OCI-LY7 (cell line): ENCODE measurements at regions not wholly inside any gene's neighbourhood (a gene's known extent, or its start where the extent isn't known, plus 50 kb on each side); places are given as distances from the start of the nearest gene placed in this dataset.

Source experiments
- BruUV-seq: library from RNA; stranded (reverse); fragments of 400-500 nt; replicated peaks from 2 replicates; lab custom pipeline; 2021; lab: Mats Ljungman, UMichigan
- CTCF ChIA-PET: fragments of 300-600 bp; sonication (Branson Sonifier 250); formaldehyde crosslinking; loops from one replicate; lab custom pipeline; 2022; ENCODE audit warnings: antibody characterized with exemption; ENCODE audit not compliant: unreplicated experiment; lab: Charles Lee
- POLR2A ChIA-PET: fragments of 300-600 bp; sonication (Branson Sonifier 250); formaldehyde crosslinking; loops from one replicate; lab custom pipeline; 2022; ENCODE audit warnings: antibody characterized with exemption; lab: Charles Lee
- DNase-seq: peaks from one replicate; pipeline ENCODE4 v3.0.0-alpha.2; 2015; ENCODE audit warnings: low spot score
- H2AFZ ChIP-seq: fragments of 200-600 bp; sonication (generic), shearing (Covaris generic); 2 replicates; pipeline ENCODE4 v1.6.1; 2014; ENCODE audit warnings: mild to moderate bottlenecking, antibody characterized with exemption, low read length, moderate library complexity
- H3K27ac ChIP-seq: fragments of 200-600 bp; sonication (generic); 2 replicates; pipeline ENCODE4 v1.5.1; 2014; ENCODE audit warnings: mixed run types, low read depth, mild to moderate bottlenecking, moderate library complexity, low read length, inconsistent platforms; ENCODE audit not compliant: poor library complexity, severe bottlenecking
- H3K36me3 ChIP-seq: fragments of 200-600 bp; sonication (generic); 2 replicates; pipeline ENCODE4 v1.6.1; 2014; ENCODE audit warnings: mild to moderate bottlenecking, antibody characterized with exemption, low read length, moderate library complexity, mixed read lengths; ENCODE audit not compliant: insufficient read depth
- H3K4me1 ChIP-seq: fragments of 200-600 bp; sonication (generic); 2 replicates; pipeline ENCODE4 v1.5.1; 2014; ENCODE audit warnings: mild to moderate bottlenecking, low read length; ENCODE audit not compliant: insufficient read depth, poor library complexity, severe bottlenecking
- H3K4me2 ChIP-seq: fragments of 200-600 bp; sonication (generic); 2 replicates; pipeline ENCODE4 v1.6.1; 2014; ENCODE audit warnings: mild to moderate bottlenecking, low read length
- H3K4me3 ChIP-seq: fragments of 200-600 bp; sonication (generic); 2 replicates; pipeline ENCODE4 v1.5.1; 2014; ENCODE audit warnings: mild to moderate bottlenecking, low read depth, low read length; ENCODE audit not compliant: poor library complexity, severe bottlenecking
- H3K79me2 ChIP-seq: fragments of 200-600 bp; sonication (generic); 2 replicates; pipeline ENCODE4 v1.6.1; 2016; ENCODE audit warnings: low read depth, mild to moderate bottlenecking, low read length, moderate library complexity, mixed read lengths; ENCODE audit not compliant: insufficient read depth
- H3K9me2 ChIP-seq: fragments of 200-600 bp; sonication (generic); 2 replicates; pipeline ENCODE4 v1.6.1; 2016; ENCODE audit warnings: mild to moderate bottlenecking, low read length, mixed read lengths; ENCODE audit not compliant: insufficient read depth
- H3K9me3 ChIP-seq: fragments of 200-600 bp; sonication (generic); 2 replicates; pipeline ENCODE4 v1.6.1; 2014; ENCODE audit warnings: mild to moderate bottlenecking, mixed run types, low read length, mixed read lengths
- H4K20me1 ChIP-seq: fragments of 200-600 bp; sonication (generic); 2 replicates; pipeline ENCODE4 v1.6.1; 2014; ENCODE audit warnings: mild to moderate bottlenecking, antibody characterized with exemption, low read length, moderate library complexity, mixed read lengths; ENCODE audit not compliant: insufficient read depth
- CTCF ChIP-seq: fragments of 200-600 bp; sonication (generic); conservative IDR thresholded peaks from 2 replicates; pipeline ENCODE4 v1.5.1; 2014; ENCODE audit warnings: mild to moderate bottlenecking, antibody characterized with exemption, low read length, moderate library complexity, mixed read lengths
- EZH2phosphoT487 ChIP-seq: fragments of 200-600 bp; sonication (generic); IDR thresholded peaks from 2 replicates; pipeline ENCODE4 v1.6.1; 2018; ENCODE audit warnings: low read depth, borderline replicate concordance, mild to moderate bottlenecking, mixed run types, antibody characterized with exemption, low read length, moderate library complexity, mixed read lengths
- intact Hi-C: fragments of 100-400 bp; cut with micrococcal nuclease; formaldehyde crosslinking; loops from one replicate; pipeline ENCODE4 v1.10.0; 2022; ENCODE audit not compliant: unreplicated experiment

- no peak overlapping the region for H3K4me2 ChIP-seq
- H3K79me2 ChIP-seq, result no peaks in the 10 kb centered on the region
- no peaks in the 10 kb centered on the region for H4K20me1 ChIP-seq
- POLR2A ChIA-PET, result interaction anchor here (0.6 kb wide), 1 partner anchor 55 kb away, joined by 3 read pairs; no protein-coding TSS in a partner anchor
- H3K36me3 ChIP-seq, result no peaks in the 10 kb centered on the region
- CTCF ChIA-PET, result no interaction called here
- no peak overlapping the region for H2AFZ ChIP-seq
- intact Hi-C loops, result no loop called here
- no peaks in the 10 kb centered on the region for H3K9me2 ChIP-seq
- H3K4me3 ChIP-seq, result no peak overlapping the region
- TF ChIP-seq CTCF (no peak), EZH2phosphoT487 (no peak)
- no TSS peak for BruUV-seq
- no peaks in the 10 kb centered on the region for H3K4me1 ChIP-seq
- H3K27ac ChIP-seq, result no peak overlapping the region
- H3K9me3 ChIP-seq, result peaks cover 22% of the 10 kb centered on the region; the same call in 1 of the 2 replicates
- no peak for DNase-seq
Observed at GRCh38 chr14:28254768-28255167, 511.8 kb upstream of the FOXG1 start.

GRCh38 chr14:28264306-28264705 is 502.3 kb upstream of the FOXG1 start:
- intact Hi-C loops, result no loop called here
- ChIA-PET CTCF (no interaction called here), POLR2A (no interaction called here)
- no peak overlapping the region for H3K27ac ChIP-seq
- H4K20me1 ChIP-seq, result no peaks in the 10 kb centered on the region
- H3K36me3 ChIP-seq, result no peaks in the 10 kb centered on the region
- H3K4me3 ChIP-seq, result no peak overlapping the region
- peaks cover 13% of the 10 kb centered on the region; the same call in 1 of the 2 replicates for H3K9me3 ChIP-seq
- no peaks in the 10 kb centered on the region for H3K9me2 ChIP-seq
- DNase-seq, result no peak
- no peak overlapping the region for H2AFZ ChIP-seq
- H3K79me2 ChIP-seq, result no peaks in the 10 kb centered on the region
- no peaks in the 10 kb centered on the region for H3K4me1 ChIP-seq
- BruUV-seq, result no TSS peak
- no peak overlapping the region for H3K4me2 ChIP-seq
- TF ChIP-seq EZH2phosphoT487 (no peak), CTCF (no peak)

GRCh38 chr14:28272270-28272669 is 494.3 kb upstream of the FOXG1 start:
- H3K4me3 ChIP-seq, result no peak overlapping the region

More at GRCh38 chr14:28272270-28272669, 494.3 kb upstream of the FOXG1 start:
- DNase-seq, result no peak
- ChIA-PET CTCF (no interaction called here), POLR2A (no interaction called here)
- TF ChIP-seq CTCF (no peak), EZH2phosphoT487 (no peak)
- Histone ChIP-seq H3K36me3 (no peaks in the 10 kb centered on the region), H3K9me2 (no peaks in the 10 kb centered on the region), H4K20me1 (no peaks in the 10 kb centered on the region), H3K27ac (no peak overlapping the region), H3K79me2 (no peaks in the 10 kb centered on the region), H2AFZ (no peak overlapping the region), H3K4me1 (no peaks in the 10 kb centered on the region), H3K9me3 (no peaks in the 10 kb centered on the region), H3K4me2 (no peak overlapping the region)
- no TSS peak for BruUV-seq
- intact Hi-C loops, result no loop called here
